ENCODE measurements at regions not wholly inside any gene's neighbourhood (a gene's known extent, or its start where the extent isn't known, plus 50 kb on each side); places are given as distances from the start of the nearest gene placed in this dataset.
A peak's percentile ranks its signal among the peaks of the same experiment; 100 is the strongest.

DNA sequence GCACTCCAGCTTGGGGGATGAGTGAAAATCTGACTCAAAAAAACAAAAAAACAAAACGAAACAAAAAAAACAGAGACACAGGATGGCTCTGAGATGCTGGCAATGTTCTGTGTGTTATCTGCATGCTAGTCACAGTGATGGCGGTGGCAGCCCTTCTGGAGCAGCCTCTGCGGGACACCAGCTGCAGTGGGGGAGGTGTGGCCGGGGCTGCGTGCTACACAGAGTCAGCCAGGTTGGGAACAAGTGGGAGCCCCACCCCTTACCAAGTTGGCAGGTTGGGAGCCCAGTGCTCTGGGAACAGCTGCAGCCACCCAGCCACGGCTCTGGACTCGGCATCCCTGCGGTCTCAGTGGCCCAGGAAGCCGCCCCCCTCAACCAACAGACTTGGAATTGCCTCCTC is 206.5 kb upstream of the ZFP42 start:
- Histone ChIP-seq H3K56ac (ENCODE audit: extremely low read depth, insufficient read depth, low read length) (no peak overlapping the region), H3K18ac (ENCODE audit: low read depth, low read length) (no peak overlapping the region), H2AFZ (replicated peaks; ENCODE audit: low read length, poor library complexity) (peak overlapping the region; percentile 32), H3K23ac (ENCODE audit: low read depth, low read length) (no peak overlapping the region), H3K4ac (ENCODE audit: low read depth, low read length) (no peak overlapping the region), H4K8ac (ENCODE audit: low read depth in 2 of 2, low read length in 2 of 2) (no peak overlapping the region), H3K14ac (replicated peaks; ENCODE audit: low read depth, low read length) (no peak overlapping the region), H3K9me3 (ENCODE audit: control insufficient read depth, insufficient read depth, low read length) (peaks cover 7% of the 10 kb centered on the region), H4K91ac (ENCODE audit: insufficient read depth, low read depth, low read length) (no peak overlapping the region), H2BK120ac (ENCODE audit: low read depth, low read length) (no peak overlapping the region), H3K79me1 (ENCODE audit: low read depth in 1 of 2, low read length in 2 of 2) (no peaks in the 10 kb centered on the region), H3K27ac (ENCODE audit: insufficient read depth, low read length) (no peak overlapping the region), H3K27me3 (ENCODE audit: control insufficient read depth, insufficient read depth, low read length) (no peaks in the 10 kb centered on the region), H3K4me3 (ENCODE audit: insufficient read depth, low read depth, low read length) (no peak overlapping the region), H3K4me2 (ENCODE audit: low read depth, low read length) (no peak overlapping the region), H3K9me1 (ENCODE audit: insufficient read depth, low read length) (no peaks in the 10 kb centered on the region), H3K36me3 (ENCODE audit: control insufficient read depth, insufficient read depth, low read length) (no peaks in the 10 kb centered on the region), H4K20me1 (ENCODE audit: insufficient read depth, low read length) (no peaks in the 10 kb centered on the region), H2AK5ac (ENCODE audit: low read depth, low read length) (no peak overlapping the region), H2BK5ac (ENCODE audit: low read depth, low read length, poor library complexity, severe bottlenecking) (no peak overlapping the region), H2AK9ac (replicated peaks; ENCODE audit: low read depth, low read length, poor library complexity) (no peak overlapping the region), H2BK15ac (ENCODE audit: low read depth, low read length) (no peak overlapping the region), H3K9ac (ENCODE audit: low read depth, low read length) (no peak overlapping the region), H4K5ac (ENCODE audit: low read depth, low read length) (no peak overlapping the region), H2BK20ac (ENCODE audit: low read depth, low read length) (no peak overlapping the region), H3K4me1 (ENCODE audit: control insufficient read depth, insufficient read depth, low read length) (no peaks in the 10 kb centered on the region)
- no TSS peak for BruUV-seq (replicated peaks)
- dilution Hi-C loops (cut with HindIII; ENCODE audit: low sequenced_read_pairs, unreplicated experiment) (no loop called here), in situ Hi-C loops (cut with MboI; ENCODE audit: low sequenced_read_pairs) (no loop called here), intact Hi-C loops (cut with micrococcal nuclease) (no loop called here)
- TF ChIP-seq RAD21 (IDR thresholded peaks at IDR 0.05; ENCODE audit: low read length) (no peak), MXI1 (IDR thresholded peaks at IDR 0.05; ENCODE audit: borderline replicate concordance, low read depth, low read length) (no peak), MAFK (IDR thresholded peaks at IDR 0.05; ENCODE audit: low read depth, low read length) (no peak), CHD1 (IDR thresholded peaks at IDR 0.05; ENCODE audit: low read depth, low read length) (no peak)
- TF ChIP-seq, protein P1, sequence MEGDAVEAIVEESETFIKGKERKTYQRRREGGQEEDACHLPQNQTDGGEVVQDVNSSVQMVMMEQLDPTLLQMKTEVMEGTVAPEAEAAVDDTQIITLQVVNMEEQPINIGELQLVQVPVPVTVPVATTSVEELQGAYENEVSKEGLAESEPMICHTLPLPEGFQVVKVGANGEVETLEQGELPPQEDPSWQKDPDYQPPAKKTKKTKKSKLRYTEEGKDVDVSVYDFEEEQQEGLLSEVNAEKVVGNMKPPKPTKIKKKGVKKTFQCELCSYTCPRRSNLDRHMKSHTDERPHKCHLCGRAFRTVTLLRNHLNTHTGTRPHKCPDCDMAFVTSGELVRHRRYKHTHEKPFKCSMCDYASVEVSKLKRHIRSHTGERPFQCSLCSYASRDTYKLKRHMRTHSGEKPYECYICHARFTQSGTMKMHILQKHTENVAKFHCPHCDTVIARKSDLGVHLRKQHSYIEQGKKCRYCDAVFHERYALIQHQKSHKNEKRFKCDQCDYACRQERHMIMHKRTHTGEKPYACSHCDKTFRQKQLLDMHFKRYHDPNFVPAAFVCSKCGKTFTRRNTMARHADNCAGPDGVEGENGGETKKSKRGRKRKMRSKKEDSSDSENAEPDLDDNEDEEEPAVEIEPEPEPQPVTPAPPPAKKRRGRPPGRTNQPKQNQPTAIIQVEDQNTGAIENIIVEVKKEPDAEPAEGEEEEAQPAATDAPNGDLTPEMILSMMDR (conservative IDR thresholded peaks at IDR 0.05; ENCODE audit: low read depth, low read length) = no peak
- CTCF ChIA-PET = no interaction called here
- ATAC-seq (ENCODE audit: low read depth) = no peak
- no CpG with 5 or more reads among the region's 9 CpGs for WGBS, 2 experiments (ENCODE audit: extremely low coverage in 2 of 2, insufficient read length in 1 of 2)
- POLR2A ChIA-PET (ENCODE audit: unreplicated experiment) = no interaction called here
- no peak for DNase-seq
